WTC11 (cell line): ENCODE measurements at regions not wholly inside any gene's neighbourhood (a gene's known extent, or its start where the extent isn't known, plus 50 kb on each side); places are given as distances from the start of the nearest gene placed in this dataset.

Source experiments
- ATAC-seq: fragments of 200-7000 bp; cut with Tn5 transposase; 2 replicates; pipeline ENCODE4 v1.10.0; 2021; ENCODE audit warnings: mild to moderate bottlenecking, moderate library complexity
- CTCF ChIA-PET: fragments of 300-600 bp; sonication (Branson Sonifier 250); formaldehyde crosslinking; loops from one replicate; lab custom pipeline; 2021; ENCODE audit warnings: antibody characterized with exemption; lab: Charles Lee
- POLR2A ChIA-PET: fragments of 350-600 bp; sonication (Branson Sonifier 250); formaldehyde crosslinking; loops from one replicate; lab custom pipeline; 2021; ENCODE audit warnings: antibody characterized with exemption; lab: Charles Lee
- DNase-seq: peaks from one replicate; pipeline ENCODE4 v3.0.0; 2021; ENCODE audit warnings: low spot score
- H3K27ac Mint-ChIP-seq: 2 replicates; pipeline ENCODE4 v1.8.0; 2021; ENCODE audit warnings: mixed read lengths
- H3K27me3 Mint-ChIP-seq: 2 replicates; pipeline ENCODE4 v1.8.0; 2021; ENCODE audit warnings: low read depth, mild to moderate bottlenecking, moderate library complexity, mixed read lengths
- H3K36me3 Mint-ChIP-seq: 2 replicates; pipeline ENCODE4 v1.8.0; 2021; ENCODE audit warnings: mixed read lengths
- H3K4me1 Mint-ChIP-seq: 2 replicates; pipeline ENCODE4 v1.8.0; 2022; ENCODE audit warnings: mixed read lengths
- H3K4me3 Mint-ChIP-seq: 2 replicates; pipeline ENCODE4 v1.8.0; 2021; ENCODE audit warnings: mild to moderate bottlenecking, moderate library complexity, mixed read lengths
- H3K9me3 Mint-ChIP-seq: 2 replicates; pipeline ENCODE4 v1.8.0; 2021; ENCODE audit warnings: mixed read lengths
- E2F1 ChIP-seq: sonication (generic); formaldehyde crosslinking; IDR thresholded peaks from 2 replicates; pipeline ENCODE4 v1.8.0; 2022; ENCODE audit warnings: mild to moderate bottlenecking, missing genetic modification reagents
- HMGA2 ChIP-seq: fragments of 250-450 bp; sonication (Bioruptor Pico); IDR thresholded peaks from 2 replicates; pipeline ENCODE4 v1.4.0; 2021; ENCODE audit warnings: mild to moderate bottlenecking, moderate library complexity
- IRF1 ChIP-seq: sonication (generic); formaldehyde crosslinking; IDR thresholded peaks from 2 replicates; pipeline ENCODE4 v1.8.0; 2023; ENCODE audit warnings: missing genetic modification reagents
- IRF2 ChIP-seq: sonication (generic); formaldehyde crosslinking; IDR thresholded peaks from 2 replicates; pipeline ENCODE4 v1.8.0; 2022; ENCODE audit warnings: low read depth, missing genetic modification reagents, borderline replicate concordance
- JUN ChIP-seq: sonication (generic); formaldehyde crosslinking; IDR thresholded peaks from 2 replicates; pipeline ENCODE4 v1.8.0; 2023; ENCODE audit warnings: mild to moderate bottlenecking, missing genetic modification reagents
- NFATC4 ChIP-seq: fragments of 250-450 bp; sonication (Bioruptor Pico); IDR thresholded peaks from 2 replicates; pipeline ENCODE4 v1.9.0; 2021; ENCODE audit warnings: mild to moderate bottlenecking
- NR2C2 ChIP-seq: sonication (generic); formaldehyde crosslinking; IDR thresholded peaks from 2 replicates; pipeline ENCODE4 v1.8.0; 2022; ENCODE audit warnings: mild to moderate bottlenecking, missing genetic modification reagents
- PRRX2 ChIP-seq: fragments of 250-450 bp; sonication (Bioruptor Pico); IDR thresholded peaks from 2 replicates; pipeline ENCODE4 v1.8.0; 2021; ENCODE audit warnings: mild to moderate bottlenecking
- SMAD4 ChIP-seq: sonication (generic); formaldehyde crosslinking; IDR thresholded peaks from 2 replicates; pipeline ENCODE4 v1.8.0; 2022; ENCODE audit warnings: mild to moderate bottlenecking, missing genetic modification reagents
- SP1 ChIP-seq: sonication (generic); formaldehyde crosslinking; conservative IDR thresholded peaks from 2 replicates; pipeline ENCODE4 v1.8.1; 2022; ENCODE audit warnings: missing genetic modification reagents
- ZNF263 ChIP-seq: sonication (generic); formaldehyde crosslinking; IDR thresholded peaks from 2 replicates; pipeline ENCODE4 v1.8.1; 2022; ENCODE audit warnings: low read depth, mild to moderate bottlenecking, moderate library complexity, missing genetic modification reagents
- ZNF281 ChIP-seq: sonication (generic); formaldehyde crosslinking; IDR thresholded peaks from 2 replicates; pipeline ENCODE4 v1.8.0; 2023; ENCODE audit warnings: mild to moderate bottlenecking, missing genetic modification reagents
- ZNF317 ChIP-seq: sonication (generic); formaldehyde crosslinking; IDR thresholded peaks from 2 replicates; pipeline ENCODE4 v1.8.1; 2023; ENCODE audit warnings: low read depth, mild to moderate bottlenecking, moderate library complexity, missing genetic modification reagents, borderline replicate concordance
- ZNF532 ChIP-seq: fragments of 250-450 bp; sonication (Bioruptor Pico); IDR thresholded peaks from 2 replicates; pipeline ENCODE4 v1.9.0; 2021; ENCODE audit warnings: mild to moderate bottlenecking, borderline replicate concordance
- TF ChIP-seq, protein P1 (sequence below): sonication (generic); formaldehyde crosslinking; IDR thresholded peaks from 2 replicates; pipeline ENCODE4 v1.8.1; 2022; ENCODE audit warnings: missing genetic modification reagents, borderline replicate concordance
- TF ChIP-seq, protein P2 (sequence below): sonication (generic); formaldehyde crosslinking; IDR thresholded peaks from 2 replicates; pipeline ENCODE4 v1.8.1; 2022; ENCODE audit warnings: low read depth, missing genetic modification reagents, borderline replicate concordance
- TF ChIP-seq, protein P3 (sequence below): sonication (generic); formaldehyde crosslinking; IDR thresholded peaks from 2 replicates; pipeline ENCODE4 v1.8.1; 2022; ENCODE audit warnings: mild to moderate bottlenecking, moderate library complexity, missing genetic modification reagents
- TF ChIP-seq, protein P4 (sequence below): sonication (generic); formaldehyde crosslinking; IDR thresholded peaks from 2 replicates; pipeline ENCODE4 v1.8.0; 2022; ENCODE audit warnings: mild to moderate bottlenecking, missing genetic modification reagents

GRCh38 chr2:7660816-7661215 is 743.6 kb downstream of the RNF144A start (continued):
- TF ChIP-seq NFATC4 (CRISPR knock-in tag), result no peak
- TF ChIP-seq, protein P1, sequence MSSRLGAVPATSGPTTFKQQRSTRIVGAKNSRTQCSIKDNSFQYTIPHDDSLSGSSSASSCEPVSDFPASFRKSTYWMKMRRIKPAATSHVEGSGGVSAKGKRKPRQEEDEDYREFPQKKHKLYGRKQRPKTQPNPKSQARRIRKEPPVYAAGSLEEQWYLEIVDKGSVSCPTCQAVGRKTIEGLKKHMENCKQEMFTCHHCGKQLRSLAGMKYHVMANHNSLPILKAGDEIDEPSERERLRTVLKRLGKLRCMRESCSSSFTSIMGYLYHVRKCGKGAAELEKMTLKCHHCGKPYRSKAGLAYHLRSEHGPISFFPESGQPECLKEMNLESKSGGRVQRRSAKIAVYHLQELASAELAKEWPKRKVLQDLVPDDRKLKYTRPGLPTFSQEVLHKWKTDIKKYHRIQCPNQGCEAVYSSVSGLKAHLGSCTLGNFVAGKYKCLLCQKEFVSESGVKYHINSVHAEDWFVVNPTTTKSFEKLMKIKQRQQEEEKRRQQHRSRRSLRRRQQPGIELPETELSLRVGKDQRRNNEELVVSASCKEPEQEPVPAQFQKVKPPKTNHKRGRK (CRISPR knock-in tag), result no peak
- TF ChIP-seq, protein P2, sequence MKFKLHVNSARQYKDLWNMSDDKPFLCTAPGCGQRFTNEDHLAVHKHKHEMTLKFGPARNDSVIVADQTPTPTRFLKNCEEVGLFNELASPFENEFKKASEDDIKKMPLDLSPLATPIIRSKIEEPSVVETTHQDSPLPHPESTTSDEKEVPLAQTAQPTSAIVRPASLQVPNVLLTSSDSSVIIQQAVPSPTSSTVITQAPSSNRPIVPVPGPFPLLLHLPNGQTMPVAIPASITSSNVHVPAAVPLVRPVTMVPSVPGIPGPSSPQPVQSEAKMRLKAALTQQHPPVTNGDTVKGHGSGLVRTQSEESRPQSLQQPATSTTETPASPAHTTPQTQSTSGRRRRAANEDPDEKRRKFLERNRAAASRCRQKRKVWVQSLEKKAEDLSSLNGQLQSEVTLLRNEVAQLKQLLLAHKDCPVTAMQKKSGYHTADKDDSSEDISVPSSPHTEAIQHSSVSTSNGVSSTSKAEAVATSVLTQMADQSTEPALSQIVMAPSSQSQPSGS (CRISPR knock-in tag), result no peak
- TF ChIP-seq, protein P3, sequence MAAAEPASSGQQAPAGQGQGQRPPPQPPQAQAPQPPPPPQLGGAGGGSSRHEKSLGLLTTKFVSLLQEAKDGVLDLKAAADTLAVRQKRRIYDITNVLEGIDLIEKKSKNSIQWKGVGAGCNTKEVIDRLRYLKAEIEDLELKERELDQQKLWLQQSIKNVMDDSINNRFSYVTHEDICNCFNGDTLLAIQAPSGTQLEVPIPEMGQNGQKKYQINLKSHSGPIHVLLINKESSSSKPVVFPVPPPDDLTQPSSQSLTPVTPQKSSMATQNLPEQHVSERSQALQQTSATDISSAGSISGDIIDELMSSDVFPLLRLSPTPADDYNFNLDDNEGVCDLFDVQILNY (CRISPR knock-in tag), result no peak

DNA sequence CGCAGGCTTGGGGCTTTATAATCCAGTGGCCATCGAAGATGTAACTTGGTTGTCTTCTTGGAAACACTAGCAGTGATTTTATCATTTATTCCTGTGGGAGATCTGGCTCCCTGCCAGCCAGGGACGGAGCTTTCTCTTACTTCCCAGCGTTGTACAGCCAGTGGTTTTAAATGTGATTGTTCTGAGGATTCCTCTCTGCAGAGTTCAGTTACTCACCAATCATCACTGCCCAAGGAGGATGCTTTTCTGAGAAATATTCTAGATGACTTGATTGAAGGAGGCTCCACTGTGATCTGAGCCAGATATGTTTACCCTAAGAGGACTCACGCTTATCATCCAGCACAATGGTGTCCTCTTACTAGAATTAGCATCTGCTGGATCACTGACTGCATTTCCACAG is 744.3 kb downstream of the RNF144A start:
- DNase-seq (no peak), ATAC-seq (no peak)
- Mint-ChIP-seq H3K36me3 (peaks cover 24% of the 10 kb centered on the region), H3K4me1 (peaks cover 17% of the 10 kb centered on the region), H3K9me3 (peaks cover 38% of the 10 kb centered on the region), H3K4me3 (no peak overlapping the region), H3K27me3 (peaks cover 6% of the 10 kb centered on the region; the same call in 1 of the 2 replicates), H3K27ac (no peak overlapping the region)
- ChIA-PET POLR2A (no interaction called here), CTCF (no interaction called here)
- TF ChIP-seq ZNF317 (CRISPR knock-in tag) (no peak), NR2C2 (CRISPR knock-in tag) (no peak), IRF1 (CRISPR knock-in tag) (no peak), JUN (CRISPR knock-in tag) (no peak), SP1 (CRISPR knock-in tag) (no peak), PRRX2 (no peak), HMGA2 (no peak)

- peaks cover 4% of the 10 kb centered on the region for H3K36me3 Mint-ChIP-seq
- DNase-seq (no peak), ATAC-seq (no peak)
- no peak overlapping the region for H3K4me3 Mint-ChIP-seq
- peaks cover 13% of the 10 kb centered on the region for H3K9me3 Mint-ChIP-seq
- H3K27ac Mint-ChIP-seq, result no peak overlapping the region
- CTCF ChIA-PET, result no interaction called here
- H3K4me1 Mint-ChIP-seq, result peaks cover 14% of the 10 kb centered on the region
- H3K27me3 Mint-ChIP-seq, result no peaks in the 10 kb centered on the region
- POLR2A ChIA-PET, result no interaction called here
- TF ChIP-seq, protein P4, sequence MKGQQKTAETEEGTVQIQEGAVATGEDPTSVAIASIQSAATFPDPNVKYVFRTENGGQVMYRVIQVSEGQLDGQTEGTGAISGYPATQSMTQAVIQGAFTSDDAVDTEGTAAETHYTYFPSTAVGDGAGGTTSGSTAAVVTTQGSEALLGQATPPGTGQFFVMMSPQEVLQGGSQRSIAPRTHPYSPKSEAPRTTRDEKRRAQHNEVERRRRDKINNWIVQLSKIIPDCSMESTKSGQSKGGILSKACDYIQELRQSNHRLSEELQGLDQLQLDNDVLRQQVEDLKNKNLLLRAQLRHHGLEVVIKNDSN, result no peak
- TF ChIP-seq IRF2 (CRISPR knock-in tag) (no peak), ZNF281 (no peak), ZNF263 (CRISPR knock-in tag) (no peak), E2F1 (no peak), SMAD4 (CRISPR knock-in tag) (no peak), ZNF532 (CRISPR knock-in tag) (no peak)
- TF ChIP-seq, protein P2 (CRISPR knock-in tag), result no peak
Observed at GRCh38 chr2:7665880-7666279, 748.7 kb downstream of the RNF144A start.
